GM23338 (cell line): ENCODE measurements at regions not wholly inside any gene's neighbourhood (a gene's known extent, or its start where the extent isn't known, plus 50 kb on each side); places are given as distances from the start of the nearest gene placed in this dataset.
"Not testable (repeated sequence)": the region's sequence is repeated elsewhere in the genome, so short reads cannot be mapped to it uniquely, and the experiment has no call there.

Experiments
- CTCF ChIP-seq, 2 experiments: fragments of 200-600 bp in 1 of 2; sonication (generic) in 1 of 2; conservative IDR thresholded peaks; 2 replicates each; pipeline versions ENCODE4 v1.5.1 to v1.6.1; 2016 to 2017; ENCODE audit warnings: antibody characterized with exemption in 2 of 2, low read depth in 2 of 2, mild to moderate bottlenecking in 2 of 2, moderate library complexity in 1 of 2
- EZH2 ChIP-seq: fragments of 200-600 bp; sonication (generic); IDR thresholded peaks from one replicate; pipeline ENCODE4 v1.8.0; 2017; ENCODE audit warnings: antibody characterized with exemption, mild to moderate bottlenecking, low read depth; ENCODE audit not compliant: unreplicated experiment
- NANOG ChIP-seq: IDR thresholded peaks from 2 replicates; pipeline ENCODE4 v1.6.1; 2016; ENCODE audit warnings: antibody characterized with exemption, borderline replicate concordance
- REST ChIP-seq: IDR thresholded peaks from one replicate; pipeline ENCODE4 v1.6.1; 2018; ENCODE audit warnings: antibody characterized with exemption; ENCODE audit not compliant: unreplicated experiment

- TF ChIP-seq REST; EZH2; CTCF (conservative IDR thresholded peaks at IDR 0.05; ENCODE audit: low read depth in 2 of 2); NANOG: not testable (repeated sequence)
Measured at GRCh38 chr14:22175278-22175558, 413.8 kb downstream of the DAD1 start.
